SK-N-MC (cell line): ENCODE measurements at regions not wholly inside any gene's neighbourhood (a gene's known extent, or its start where the extent isn't known, plus 50 kb on each side); places are given as distances from the start of the nearest gene placed in this dataset.

Source experiments
- DNase-seq: peaks from one replicate; pipeline ENCODE4 v3.0.0-alpha.2; 2011; ENCODE audit warnings: low read depth, low spot score
- H3K27ac ChIP-seq: fragments of 200-600 bp; sonication (generic); 2 replicates; pipeline ENCODE4 v1.5.1; 2016; ENCODE audit warnings: mixed run types
- H3K36me3 ChIP-seq: fragments of 200-600 bp; sonication (generic); 2 replicates; pipeline ENCODE4 v1.6.1; 2017; ENCODE audit warnings: antibody characterized with exemption, low read length, mixed read lengths; ENCODE audit not compliant: insufficient read depth
- H3K4me3 ChIP-seq: fragments of 200-600 bp; sonication (generic); 2 replicates; pipeline ENCODE4 v1.5.1; 2016
- H3K9ac ChIP-seq: fragments of 200-600 bp; sonication (generic); 2 replicates; pipeline ENCODE4 v1.8.0; 2017; ENCODE audit warnings: mixed run types, mixed read lengths; ENCODE audit not compliant: insufficient read length
- H3K9me3 ChIP-seq: fragments of 200-600 bp; sonication (generic); 2 replicates; pipeline ENCODE4 v1.6.1; 2017; ENCODE audit warnings: low read depth, mild to moderate bottlenecking, antibody characterized with exemption, low read length, moderate library complexity, mixed read lengths
- EZH2 ChIP-seq: fragments of 200-600 bp; sonication (generic); IDR thresholded peaks from one replicate; pipeline ENCODE4 v1.6.1; 2017; ENCODE audit warnings: antibody characterized with exemption
- FOXP2 ChIP-seq: optimal IDR thresholded peaks from 2 replicates; pipeline ENCODE3; 2011; ENCODE audit warnings: mild to moderate bottlenecking, moderate library complexity; ENCODE audit not compliant: insufficient read depth; ENCODE audit errors: extremely low read length, control extremely low read depth
- POLR2AphosphoS5 ChIP-seq: IDR thresholded peaks from 2 replicates; pipeline ENCODE4 v1.6.1; 2012; ENCODE audit warnings: mild to moderate bottlenecking, low read depth, low read length, borderline replicate concordance

GRCh38 chr3:1723726-1724125 is 374.9 kb upstream of the CNTN4 start:
- Histone ChIP-seq H3K9ac (no peak overlapping the region), H3K36me3 (no peaks in the 10 kb centered on the region), H3K9me3 (no peaks in the 10 kb centered on the region), H3K4me3 (no peak overlapping the region), H3K27ac (no peak overlapping the region)
- DNase-seq = no peak
- TF ChIP-seq EZH2 = no peak

- Histone ChIP-seq H3K4me3 (no peak overlapping the region), H3K36me3 (no peaks in the 10 kb centered on the region), H3K27ac (no peak overlapping the region), H3K9me3 (no peaks in the 10 kb centered on the region), H3K9ac (no peak overlapping the region)
- TF ChIP-seq FOXP2 (no peak), POLR2AphosphoS5 (no peak), EZH2 (no peak)
- no peak for DNase-seq
Measured at GRCh38 chr3:1726741-1727140, 371.9 kb upstream of the CNTN4 start.

- no peak for DNase-seq
- H3K9me3 ChIP-seq = no peaks in the 10 kb centered on the region
- H3K27ac ChIP-seq = no peak overlapping the region
- H3K4me3 ChIP-seq = no peak overlapping the region
- H3K36me3 ChIP-seq = no peaks in the 10 kb centered on the region
- no peak for TF ChIP-seq EZH2
- TF ChIP-seq FOXP2 = no peak
- TF ChIP-seq POLR2AphosphoS5 = no peak
- no peak overlapping the region for H3K9ac ChIP-seq
Measured at GRCh38 chr3:1727242-1727641, 371.4 kb upstream of the CNTN4 start.

GRCh38 chr3:1728510-1728909 is 370.2 kb upstream of the CNTN4 start:
- no peak for DNase-seq
- Histone ChIP-seq H3K4me3 (no peak overlapping the region), H3K27ac (no peak overlapping the region), H3K9ac (no peak overlapping the region), H3K9me3 (no peaks in the 10 kb centered on the region), H3K36me3 (no peaks in the 10 kb centered on the region)
- TF ChIP-seq FOXP2 (no peak), POLR2AphosphoS5 (no peak), EZH2 (no peak)

GRCh38 chr3:1734494-1735122 is 364.1 kb upstream of the CNTN4 start:
- Histone ChIP-seq H3K27ac (no peak overlapping the region), H3K4me3 (no peak overlapping the region), H3K9ac (no peak overlapping the region), H3K9me3 (no peaks in the 10 kb centered on the region), H3K36me3 (no peaks in the 10 kb centered on the region)
- TF ChIP-seq EZH2 (no peak), FOXP2 (no peak), POLR2AphosphoS5 (no peak)
- no peak for DNase-seq

GRCh38 chr3:1752205-1752604 is 346.5 kb upstream of the CNTN4 start:
- Histone ChIP-seq H3K27ac (no peak overlapping the region), H3K4me3 (no peak overlapping the region), H3K9me3 (no peaks in the 10 kb centered on the region), H3K36me3 (no peaks in the 10 kb centered on the region), H3K9ac (no peak overlapping the region)
- DNase-seq = no peak
- TF ChIP-seq POLR2AphosphoS5 (no peak), FOXP2 (no peak), EZH2 (no peak)

GRCh38 chr3:1766384-1766783 is 332.3 kb upstream of the CNTN4 start:
- DNase-seq = peak; percentile 77
- Histone ChIP-seq H3K9me3 (no peaks in the 10 kb centered on the region), H3K27ac (no peak overlapping the region), H3K36me3 (no peaks in the 10 kb centered on the region), H3K9ac (no peak overlapping the region), H3K4me3 (no peak overlapping the region)
- TF ChIP-seq FOXP2 (no peak), POLR2AphosphoS5 (peak; percentile 65; the same call in 1 of the 2 replicates)

- TF ChIP-seq FOXP2 (no peak), POLR2AphosphoS5 (no peak), EZH2 (no peak)
- H3K9me3 ChIP-seq = no peaks in the 10 kb centered on the region
- H3K27ac ChIP-seq = no peak overlapping the region
- no peak overlapping the region for H3K9ac ChIP-seq
- H3K36me3 ChIP-seq = no peaks in the 10 kb centered on the region
- H3K4me3 ChIP-seq = no peak overlapping the region
- DNase-seq = no peak
Measured at GRCh38 chr3:1773679-1774078, 325.0 kb upstream of the CNTN4 start.

- no peak for TF ChIP-seq EZH2
- no peak for TF ChIP-seq POLR2AphosphoS5
- TF ChIP-seq FOXP2 = no peak
- no peak overlapping the region for H3K27ac ChIP-seq
- no peaks in the 10 kb centered on the region for H3K36me3 ChIP-seq
- no peak for DNase-seq
- H3K4me3 ChIP-seq = no peak overlapping the region
- no peaks in the 10 kb centered on the region for H3K9me3 ChIP-seq
- H3K9ac ChIP-seq = no peak overlapping the region
Measured at GRCh38 chr3:1774597-1774996, 324.1 kb upstream of the CNTN4 start.

GRCh38 chr3:1775321-1775720 is 323.3 kb upstream of the CNTN4 start:
- Histone ChIP-seq H3K36me3 (no peaks in the 10 kb centered on the region), H3K9me3 (no peaks in the 10 kb centered on the region), H3K27ac (no peak overlapping the region), H3K4me3 (no peak overlapping the region), H3K9ac (no peak overlapping the region)
- no peak for DNase-seq
- no peak for TF ChIP-seq FOXP2
- no peak for TF ChIP-seq POLR2AphosphoS5
- TF ChIP-seq EZH2 = no peak
